H1 (cell line): ENCODE measurements at regions not wholly inside any gene's neighbourhood (a gene's known extent, or its start where the extent isn't known, plus 50 kb on each side); places are given as distances from the start of the nearest gene placed in this dataset.

ENCODE experiments used
- CTCF ChIA-PET: fragments of 300-600 bp; sonication (Branson Sonifier 250); formaldehyde crosslinking; loops from one replicate; lab custom pipeline; 2021; ENCODE audit not compliant: partially characterized antibody; lab: Charles Lee
- POLR2A ChIA-PET: fragments of 300-600 bp; sonication (Branson Sonifier 250); formaldehyde crosslinking; loops from one replicate; lab custom pipeline; 2021; ENCODE audit warnings: inconsistent platforms; ENCODE audit not compliant: partially characterized antibody; lab: Charles Lee
- DNase-seq, 2 experiments: peaks; one replicate each; pipeline versions ENCODE4 v3.0.0 to v3.0.0-alpha.2; 2010 to 2022; ENCODE audit warnings: low spot score in 2 of 2, low read depth in 1 of 2, mixed read lengths in 1 of 2
- FAIRE-seq: peaks from 2 replicates; lab custom pipeline; 2011; peaks lifted over from hg19 to GRCh38; lab: Jason Lieb, UNC
- H2AFZ ChIP-seq: 2 replicates; pipeline ENCODE4 v1.8.1; 2012; ENCODE audit warnings: low read length, inconsistent platforms
- H2AK5ac ChIP-seq: 2 replicates; pipeline ENCODE4 v1.6.1; 2013; ENCODE audit warnings: low read depth, low read length
- H2BK120ac ChIP-seq: replicated peaks from 2 replicates; pipeline ENCODE3; 2013; ENCODE audit warnings: low read depth, low read length, inconsistent platforms
- H2BK12ac ChIP-seq: 2 replicates; pipeline ENCODE4 v1.6.1; 2013; ENCODE audit warnings: low read depth, low read length
- H2BK15ac ChIP-seq: 2 replicates; pipeline ENCODE4 v1.6.1; 2013; ENCODE audit warnings: low read length
- H2BK20ac ChIP-seq: 2 replicates; pipeline ENCODE4 v1.6.1; 2013; ENCODE audit warnings: low read length
- H2BK5ac ChIP-seq: 2 replicates; pipeline ENCODE4 v1.6.1; 2013; ENCODE audit warnings: low read depth, low read length
- H3K14ac ChIP-seq: 2 replicates; pipeline ENCODE4 v1.6.1; 2013; ENCODE audit warnings: inconsistent platforms; ENCODE audit not compliant: insufficient read length
- H3K18ac ChIP-seq: 2 replicates; pipeline ENCODE4 v1.6.1; 2013; ENCODE audit warnings: low read length; ENCODE audit errors: extremely low read depth
- H3K23ac ChIP-seq: 2 replicates; pipeline ENCODE4 v1.6.1; 2013; ENCODE audit warnings: inconsistent platforms; ENCODE audit not compliant: insufficient read length
- H3K23me2 ChIP-seq: 2 replicates; pipeline ENCODE4 v1.6.1; 2013; ENCODE audit warnings: low read depth, low read length
- H3K27ac ChIP-seq: 2 replicates; pipeline ENCODE4 v1.6.1; 2011; ENCODE audit warnings: low read depth, low read length, inconsistent platforms
- H3K27me3 ChIP-seq, 4 experiments: replicated peaks in 1 of 4; 1 replicate in 1 of 4; 2 replicates in 3 of 4; pipeline versions ENCODE4 v1.6.1 to v1.8.1; 2011 to 2013; ENCODE audit warnings: low read length in 3 of 4, mild to moderate bottlenecking in 3 of 4, inconsistent platforms in 2 of 4, mixed read lengths in 2 of 4, moderate library complexity in 1 of 4; ENCODE audit not compliant: control insufficient read depth in 3 of 4, insufficient read depth in 3 of 4; ENCODE audit errors: extremely low read depth in 1 of 4
- H3K36me3 ChIP-seq, 4 experiments: 2 replicates each; pipeline versions ENCODE4 v1.6.1 to v1.8.1; 2011 to 2013; ENCODE audit warnings: mild to moderate bottlenecking in 4 of 4, low read length in 3 of 4, moderate library complexity in 2 of 4, control low read depth in 1 of 4, inconsistent platforms in 1 of 4; ENCODE audit not compliant: insufficient read depth in 4 of 4, control insufficient read depth in 2 of 4
- H3K4ac ChIP-seq: replicated peaks from 2 replicates; pipeline ENCODE3; 2013; ENCODE audit warnings: low read length, low read depth, mixed read lengths, inconsistent platforms; ENCODE audit not compliant: insufficient read length
- H3K4me1 ChIP-seq, 4 experiments: replicated peaks in 1 of 4; 1 replicate in 1 of 4; 2 replicates in 3 of 4; pipeline versions ENCODE4 v1.6.1 to v1.8.1; 2011 to 2013; ENCODE audit warnings: low read length in 3 of 4, inconsistent platforms in 2 of 4, mixed read lengths in 1 of 4; ENCODE audit not compliant: insufficient read depth in 4 of 4, control insufficient read depth in 3 of 4
- H3K4me2 ChIP-seq, 2 experiments: 2 replicates each; pipeline versions ENCODE4 v1.6.1 to v1.8.1; 2011 to 2013; ENCODE audit warnings: low read depth in 2 of 2, low read length in 2 of 2, control low read depth in 1 of 2, inconsistent platforms in 1 of 2, mild to moderate bottlenecking in 1 of 2; ENCODE audit not compliant: insufficient read depth in 1 of 2
- H3K4me3 ChIP-seq, 4 experiments: fragments of 200-600, 300-600 bp in 1 of 4; sonication (generic), shearing (Covaris generic), sonication (Bioruptor Twin) in 1 of 4; 2 replicates each; pipeline versions ENCODE4 v1.5.1 to v1.8.1; 2011 to 2016; ENCODE audit warnings: low read length in 4 of 4, low read depth in 3 of 4, control low read depth in 2 of 4, inconsistent platforms in 2 of 4, mild to moderate bottlenecking in 2 of 4, mixed read lengths in 1 of 4, moderate library complexity in 1 of 4; ENCODE audit not compliant: insufficient read depth in 2 of 4; ENCODE audit errors: extremely low read depth in 1 of 4
- H3K56ac ChIP-seq: replicated peaks from 2 replicates; pipeline ENCODE3; 2013; ENCODE audit warnings: low read depth, mild to moderate bottlenecking, mixed read lengths, low read length, inconsistent platforms; ENCODE audit not compliant: insufficient read length
- H3K79me1 ChIP-seq: 2 replicates; pipeline ENCODE4 v1.6.1; 2013; ENCODE audit warnings: low read depth, low read length, control low read depth
- H3K79me2 ChIP-seq, 2 experiments: 2 replicates each; pipeline versions ENCODE4 v1.6.1 to v1.8.1; 2012 to 2013; ENCODE audit warnings: low read length in 2 of 2, mild to moderate bottlenecking in 2 of 2, inconsistent platforms in 1 of 2; ENCODE audit not compliant: insufficient read depth in 2 of 2, control insufficient read depth in 1 of 2
- H3K9ac ChIP-seq, 4 experiments: replicated peaks in 1 of 4; 1 replicate in 1 of 4; 2 replicates in 3 of 4; pipeline versions ENCODE4 v1.6.1 to v1.8.1; 2011 to 2013; ENCODE audit warnings: low read depth in 3 of 4, low read length in 3 of 4, control low read depth in 2 of 4, mild to moderate bottlenecking in 2 of 4, moderate library complexity in 2 of 4, inconsistent platforms in 1 of 4; ENCODE audit errors: extremely low read depth in 1 of 4
- H3K9me3 ChIP-seq, 2 experiments: 2 replicates each; pipeline versions ENCODE4 v1.6.1 to v1.8.1; 2012 to 2013; ENCODE audit warnings: mild to moderate bottlenecking in 2 of 2, moderate library complexity in 2 of 2, control low read depth in 1 of 2, inconsistent platforms in 1 of 2, low read depth in 1 of 2, low read length in 1 of 2, mixed read lengths in 1 of 2; ENCODE audit not compliant: insufficient read depth in 2 of 2
- H4K20me1 ChIP-seq, 2 experiments: replicated peaks in 1 of 2; 2 replicates each; pipeline versions ENCODE3 to v1.8.1; 2011 to 2013; ENCODE audit warnings: inconsistent platforms in 2 of 2, low read length in 2 of 2, mild to moderate bottlenecking in 1 of 2; ENCODE audit not compliant: insufficient read depth in 2 of 2, control insufficient read depth in 1 of 2
- H4K5ac ChIP-seq: 2 replicates; pipeline ENCODE4 v1.6.1; 2013; ENCODE audit warnings: low read length, low read depth, mixed read lengths, inconsistent platforms; ENCODE audit not compliant: insufficient read length
- H4K8ac ChIP-seq: 2 replicates; pipeline ENCODE4 v1.8.0; 2013; ENCODE audit warnings: mild to moderate bottlenecking, moderate library complexity, low read length, inconsistent platforms; ENCODE audit not compliant: insufficient read depth; ENCODE audit errors: extremely low read depth
- H4K91ac ChIP-seq: replicated peaks from 2 replicates; pipeline ENCODE3; 2013; ENCODE audit warnings: low read length, mixed read lengths, inconsistent platforms; ENCODE audit not compliant: insufficient read length
- ATF2 ChIP-seq: IDR thresholded peaks from 2 replicates; pipeline ENCODE4 v1.6.1; 2012; ENCODE audit warnings: low read length, inconsistent platforms
- CHD1 ChIP-seq: IDR thresholded peaks from 2 replicates; pipeline ENCODE4 v1.6.1; 2012; ENCODE audit warnings: low read depth, low read length, improper control_type of control experiment
- EGR1 ChIP-seq: IDR thresholded peaks from 2 replicates; pipeline ENCODE4 v1.6.1; 2011; ENCODE audit warnings: low read depth, low read length, borderline replicate concordance
- EZH2 ChIP-seq: fragments of 200-600 bp; sonication (generic); IDR thresholded peaks from 2 replicates; pipeline ENCODE4 v1.7.1; 2012; ENCODE audit warnings: low read depth, mild to moderate bottlenecking, moderate library complexity, low read length, inconsistent platforms; ENCODE audit not compliant: severe bottlenecking
- MAFK ChIP-seq: IDR thresholded peaks from 2 replicates; pipeline ENCODE4 v1.6.1; 2012; ENCODE audit warnings: low read depth, mild to moderate bottlenecking, improper control_type of control experiment, low read length
- NANOG ChIP-seq: IDR thresholded peaks from 2 replicates; pipeline ENCODE4 v1.6.1; 2011; ENCODE audit warnings: low read length, low read depth, mild to moderate bottlenecking, inconsistent platforms; ENCODE audit not compliant: insufficient read depth, poor library complexity, severe bottlenecking
- PHF8 ChIP-seq: fragments of 200-600 bp; sonication (generic); conservative IDR thresholded peaks from 2 replicates; pipeline ENCODE4 v1.7.1; 2012; ENCODE audit warnings: low read depth, mild to moderate bottlenecking, inconsistent platforms, low read length, moderate library complexity
- SIN3A ChIP-seq, 2 experiments: IDR thresholded peaks in 1 of 2; conservative IDR thresholded peaks in 1 of 2; 2 replicates each; pipeline ENCODE4 v1.6.1; 2011 to 2012; ENCODE audit warnings: low read length in 2 of 2, improper control_type of control experiment in 1 of 2, low read depth in 1 of 2, mild to moderate bottlenecking in 1 of 2
- SIRT6 ChIP-seq: IDR thresholded peaks from one replicate; pipeline ENCODE4 v1.7.1; 2012; ENCODE audit warnings: low read length, inconsistent platforms
- TCF12 ChIP-seq: IDR thresholded peaks from 2 replicates; pipeline ENCODE4 v1.6.1; 2011; ENCODE audit warnings: low read depth, mild to moderate bottlenecking, low read length
- WGBS, 2 experiments: shearing (Covaris generic) in 1 of 2; methylation state at CpG; one replicate each; pipeline versions ENCODE4 v1.1.6 to v1.1.7; 2013 to 2015; ENCODE audit warnings: low lambda C conversion rate in 2 of 2, mixed read lengths in 2 of 2, inconsistent platforms in 1 of 2, low coverage in 1 of 2, missing lambda C conversion rate in 1 of 2; ENCODE audit not compliant: insufficient replicate concordance in 2 of 2, insufficient coverage in 1 of 2, insufficient read length in 1 of 2; ENCODE audit errors: extremely low coverage in 1 of 2, missing lambda C conversion rate in 1 of 2; 5-methylcytosine and 5-hydroxymethylcytosine counted together

- whole genome bisulfite sequencing, 2 experiments = 87% methylated on average over 1 of the region's 1 CpG; no CpG with 5 or more reads in 1 of the 2 experiments
- H2BK20ac ChIP-seq = no peak overlapping the region
- no peak overlapping the region for H3K9ac ChIP-seq
- no peaks in the 10 kb centered on the region for H3K36me3 ChIP-seq
- H3K79me1 ChIP-seq = no peaks in the 10 kb centered on the region
- H3K56ac ChIP-seq = no peak overlapping the region
- no peak overlapping the region for H3K14ac ChIP-seq
- no peak overlapping the region for H2BK12ac ChIP-seq
- no peak overlapping the region for H2AK5ac ChIP-seq
- H3K27ac ChIP-seq = no peak overlapping the region
- H4K20me1 ChIP-seq = no peaks in the 10 kb centered on the region
- no peaks in the 10 kb centered on the region for H3K4me1 ChIP-seq
- H4K5ac ChIP-seq = no peak overlapping the region
- no peak overlapping the region for H2BK15ac ChIP-seq
- H3K4me3 ChIP-seq = no peak overlapping the region
- H3K4me2 ChIP-seq = no peak overlapping the region
- no peaks in the 10 kb centered on the region for H3K79me2 ChIP-seq
- FAIRE-seq = no peak
- no peak overlapping the region for H3K4ac ChIP-seq
- no peak overlapping the region for H4K8ac ChIP-seq
- no peaks in the 10 kb centered on the region for H3K27me3 ChIP-seq
- H3K18ac ChIP-seq = no peak overlapping the region
- ChIA-PET CTCF (no interaction called here), POLR2A (no interaction called here)
- H3K23me2 ChIP-seq = no peaks in the 10 kb centered on the region
- no peak overlapping the region for H2BK5ac ChIP-seq
- no peak overlapping the region for H3K23ac ChIP-seq
- H3K9me3 ChIP-seq = no peaks in the 10 kb centered on the region
- TF ChIP-seq SIN3A (conservative IDR thresholded peaks at IDR 0.05 in 1 of 2, IDR thresholded peaks at IDR 0.05 in 1 of 2; ENCODE audit: low read depth in 1 of 2, low read length in 2 of 2) (no peak), EZH2 (no peak), SIRT6 (no peak), PHF8 (no peak), TCF12 (no peak), MAFK (no peak), EGR1 (no peak), CHD1 (no peak), ATF2 (no peak), NANOG (no peak)
- H4K91ac ChIP-seq = no peak overlapping the region
- no peak overlapping the region for H2AFZ ChIP-seq
- DNase-seq = no peak
- no peak overlapping the region for H2BK120ac ChIP-seq
These were observed 324.6 kb upstream of the PLSCR5 start for GRCh38 chr3:146929696-146930095.
